SIG-M5 treated with dmso at 0.1 percent for 504 hours (cell line): ENCODE measurements at regions not wholly inside any gene's neighbourhood (a gene's known extent, or its start where the extent isn't known, plus 50 kb on each side); places are given as distances from the start of the nearest gene placed in this dataset.
"Not testable (repeated sequence)": the region's sequence is repeated elsewhere in the genome, so short reads cannot be mapped to it uniquely, and the experiment has no call there.

Experiments used
- DNase-seq: peaks from one replicate; lab custom pipeline; 2025; ENCODE audit not compliant: unreplicated experiment; lab: John Stamatoyannopoulos, UW

GRCh38 chr4:29704059-29704458 lies 1016.1 kb upstream of the PCDH7 start:
- DNase-seq = no peak

GRCh38 chr4:29708473-29708872 lies 1011.7 kb upstream of the PCDH7 start:
- DNase-seq = no peak

- no peak for DNase-seq
Measured at GRCh38 chr4:29710519-29710918, 1009.6 kb upstream of the PCDH7 start.

GRCh38 chr4:29711226-29711625 lies 1008.9 kb upstream of the PCDH7 start:
- DNase-seq = no peak

GRCh38 chr4:29717287-29718057 lies 1002.7 kb upstream of the PCDH7 start:
- no peak for DNase-seq

GRCh38 chr4:29718136-29718535 lies 1002.0 kb upstream of the PCDH7 start:
- DNase-seq = no peak

- no peak for DNase-seq
Measured at GRCh38 chr4:29722253-29722652, 997.9 kb upstream of the PCDH7 start.

GRCh38 chr4:29726938-29727337 lies 993.2 kb upstream of the PCDH7 start:
- DNase-seq = no peak

- no peak for DNase-seq
Measured at GRCh38 chr4:29734343-29735213, 985.6 kb upstream of the PCDH7 start.

GRCh38 chr4:29756966-29757365 lies 963.2 kb upstream of the PCDH7 start:
- no peak for DNase-seq

- no peak for DNase-seq
Measured at GRCh38 chr4:29762151-29762550, 958.0 kb upstream of the PCDH7 start.

GRCh38 chr4:29770627-29771026 lies 949.5 kb upstream of the PCDH7 start:
- no peak for DNase-seq

GRCh38 chr4:29788123-29788522 lies 932.0 kb upstream of the PCDH7 start:
- DNase-seq = not testable (repeated sequence)

GRCh38 chr4:29805245-29805644 lies 914.9 kb upstream of the PCDH7 start:
- no peak for DNase-seq

- DNase-seq = no peak
Measured at GRCh38 chr4:29805916-29806480, 914.2 kb upstream of the PCDH7 start.

GRCh38 chr4:29817961-29818360 lies 902.2 kb upstream of the PCDH7 start:
- DNase-seq = no peak

- DNase-seq = no peak
Measured at GRCh38 chr4:29829067-29829466, 891.1 kb upstream of the PCDH7 start.

- DNase-seq = no peak
Measured at GRCh38 chr4:29852537-29852936, 867.6 kb upstream of the PCDH7 start.

GRCh38 chr4:29853833-29854232 lies 866.3 kb upstream of the PCDH7 start:
- no peak for DNase-seq

- no peak for DNase-seq
Measured at GRCh38 chr4:29861307-29861706, 858.9 kb upstream of the PCDH7 start.

- DNase-seq = no peak
Measured at GRCh38 chr4:29867412-29867811, 852.8 kb upstream of the PCDH7 start.

GRCh38 chr4:29900336-29900735 lies 819.8 kb upstream of the PCDH7 start:
- DNase-seq = no peak
